HL-60 (cell line): ENCODE measurements at regions not wholly inside any gene's neighbourhood (a gene's known extent, or its start where the extent isn't known, plus 50 kb on each side); places are given as distances from the start of the nearest gene placed in this dataset.
A peak's percentile ranks its signal among the peaks of the same experiment; 100 is the strongest.

Source experiments
- DNase-seq, 2 experiments: peaks; one replicate each; pipeline ENCODE4 v3.0.0-alpha.2; 2010 to 2020; ENCODE audit warnings: low read depth in 1 of 2, low spot score in 1 of 2
- H3K27ac ChIP-seq: fragments of 250-450 bp; sonication (Bioruptor Pico); replicated peaks from 2 replicates; pipeline ENCODE4 v1.5.1; 2020; ENCODE audit warnings: mild to moderate bottlenecking, moderate library complexity
- H3K27me3 ChIP-seq: fragments of 250-450 bp; sonication (Bioruptor Pico); 2 replicates; pipeline ENCODE4 v1.5.1; 2021; ENCODE audit warnings: mild to moderate bottlenecking, moderate library complexity; ENCODE audit not compliant: insufficient read depth, poor library complexity, severe bottlenecking
- H3K4me3 ChIP-seq: replicated peaks from 2 replicates; pipeline ENCODE4 v1.5.1; 2011; ENCODE audit warnings: mild to moderate bottlenecking, control low read depth, low read length; ENCODE audit not compliant: insufficient read depth
- CTCF ChIP-seq: IDR thresholded peaks from one replicate; pipeline ENCODE4 v1.5.1; 2011; ENCODE audit warnings: low read length, control low read depth, inconsistent platforms; ENCODE audit not compliant: insufficient read depth
- GABPA ChIP-seq: IDR thresholded peaks from 2 replicates; pipeline ENCODE4 v1.6.1; 2012; ENCODE audit warnings: low read depth
- POLR2AphosphoS5 ChIP-seq: IDR thresholded peaks from 2 replicates; pipeline ENCODE4 v1.6.1; 2012; ENCODE audit warnings: low read depth
- REST ChIP-seq: IDR thresholded peaks from 2 replicates; pipeline ENCODE4 v1.6.1; 2012; ENCODE audit warnings: low read depth; ENCODE audit not compliant: insufficient replicate concordance
- SPI1 ChIP-seq: IDR thresholded peaks from 2 replicates; pipeline ENCODE4 v1.6.1; 2012; ENCODE audit warnings: low read depth, mild to moderate bottlenecking, borderline replicate concordance

GRCh38 chr2:17272170-17272569 is 246.1 kb downstream of the RAD51AP2 start:
- DNase-seq, result no peak
- no peaks in the 10 kb centered on the region for H3K27me3 ChIP-seq
- no peak overlapping the region for H3K27ac ChIP-seq
- no peak overlapping the region for H3K4me3 ChIP-seq
- TF ChIP-seq GABPA (no peak), POLR2AphosphoS5 (no peak), REST (no peak), SPI1 (no peak), CTCF (no peak)

GRCh38 chr2:17271416-17271815 is 246.8 kb downstream of the RAD51AP2 start:
- Histone ChIP-seq H3K4me3 (no peak overlapping the region), H3K27me3 (no peaks in the 10 kb centered on the region), H3K27ac (no peak overlapping the region)
- no peak for TF ChIP-seq SPI1
- TF ChIP-seq POLR2AphosphoS5, result no peak
- TF ChIP-seq GABPA, result no peak
- TF ChIP-seq CTCF, result no peak
- TF ChIP-seq REST, result no peak
- no peak for DNase-seq

GRCh38 chr2:17270894-17271293 is 247.3 kb downstream of the RAD51AP2 start:
- no peak for TF ChIP-seq POLR2AphosphoS5
- TF ChIP-seq CTCF, result no peak
- TF ChIP-seq SPI1, result no peak
- TF ChIP-seq GABPA, result no peak
- no peak for TF ChIP-seq REST
- H3K4me3 ChIP-seq, result no peak overlapping the region
- DNase-seq, result peak; percentile 27 to 67
- no peaks in the 10 kb centered on the region for H3K27me3 ChIP-seq
- H3K27ac ChIP-seq, result 0 out of 2 replicates have a peak overlapping the region, but pooled peaks have one; percentile 1
